ENCODE measurements at regions not wholly inside any gene's neighbourhood (a gene's known extent, or its start where the extent isn't known, plus 50 kb on each side); places are given as distances from the start of the nearest gene placed in this dataset.

DNA sequence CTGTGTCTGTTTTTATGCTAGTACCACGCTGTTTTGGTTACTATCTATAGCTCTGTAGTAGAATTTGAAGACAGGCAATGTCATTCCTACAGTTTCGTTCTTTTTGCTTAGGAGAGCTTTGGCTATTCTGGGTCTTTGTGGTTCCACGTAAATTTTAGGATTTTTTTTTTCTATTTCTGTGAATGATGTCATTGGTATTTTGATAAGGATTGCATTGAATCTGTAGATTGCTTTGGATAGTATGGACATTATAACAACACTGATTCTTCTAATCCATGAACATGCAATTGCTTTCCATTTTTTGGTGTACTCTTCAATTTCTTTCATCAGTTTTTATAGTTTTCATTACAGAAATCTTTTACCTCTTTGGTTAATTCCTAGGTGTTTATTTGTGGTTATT is 345.2 kb downstream of the TMEM121 start:
- no peaks in the 10 kb centered on the region for H3K9me3 ChIP-seq (ENCODE audit: control insufficient read depth in 4 of 4, low read length in 3 of 4)
- no peak overlapping the region for H3K9ac ChIP-seq (ENCODE audit: low read depth in 1 of 2, low read length in 2 of 2)
- H3K27ac ChIP-seq (ENCODE audit: low read depth in 1 of 2, low read length in 2 of 2) = no peak overlapping the region
- no peak for DNase-seq (ENCODE audit: low spot score)
- H3K4me1 ChIP-seq (ENCODE audit: control insufficient read depth in 4 of 4, insufficient read depth in 4 of 4, low read length in 3 of 4) = no peaks in the 10 kb centered on the region
- H3K27me3 ChIP-seq (ENCODE audit: control insufficient read depth in 4 of 4, insufficient read depth in 4 of 4, low read length in 3 of 4) = peaks cover 0 to 1% (median 0%) of the 10 kb centered on the region in 4 donors
- TF ChIP-seq SP1 (IDR thresholded peaks at IDR 0.05) = no peak
- TF ChIP-seq RAD21 (IDR thresholded peaks at IDR 0.05) = no peak
- no peak for TF ChIP-seq HNF4A (conservative IDR thresholded peaks at IDR 0.05)
- no peak for TF ChIP-seq HNF4G (IDR thresholded peaks at IDR 0.05)
- TF ChIP-seq GABPA (IDR thresholded peaks at IDR 0.05 in 1 of 2, conservative IDR thresholded peaks at IDR 0.05 in 1 of 2) = no peak
- no peak for TF ChIP-seq YY1 (IDR thresholded peaks at IDR 0.05)
- TF ChIP-seq NR2F2 (IDR thresholded peaks at IDR 0.05) = no peak
- TF ChIP-seq FOXA1 (IDR thresholded peaks at IDR 0.05) = no peak
- TF ChIP-seq, protein P1, sequence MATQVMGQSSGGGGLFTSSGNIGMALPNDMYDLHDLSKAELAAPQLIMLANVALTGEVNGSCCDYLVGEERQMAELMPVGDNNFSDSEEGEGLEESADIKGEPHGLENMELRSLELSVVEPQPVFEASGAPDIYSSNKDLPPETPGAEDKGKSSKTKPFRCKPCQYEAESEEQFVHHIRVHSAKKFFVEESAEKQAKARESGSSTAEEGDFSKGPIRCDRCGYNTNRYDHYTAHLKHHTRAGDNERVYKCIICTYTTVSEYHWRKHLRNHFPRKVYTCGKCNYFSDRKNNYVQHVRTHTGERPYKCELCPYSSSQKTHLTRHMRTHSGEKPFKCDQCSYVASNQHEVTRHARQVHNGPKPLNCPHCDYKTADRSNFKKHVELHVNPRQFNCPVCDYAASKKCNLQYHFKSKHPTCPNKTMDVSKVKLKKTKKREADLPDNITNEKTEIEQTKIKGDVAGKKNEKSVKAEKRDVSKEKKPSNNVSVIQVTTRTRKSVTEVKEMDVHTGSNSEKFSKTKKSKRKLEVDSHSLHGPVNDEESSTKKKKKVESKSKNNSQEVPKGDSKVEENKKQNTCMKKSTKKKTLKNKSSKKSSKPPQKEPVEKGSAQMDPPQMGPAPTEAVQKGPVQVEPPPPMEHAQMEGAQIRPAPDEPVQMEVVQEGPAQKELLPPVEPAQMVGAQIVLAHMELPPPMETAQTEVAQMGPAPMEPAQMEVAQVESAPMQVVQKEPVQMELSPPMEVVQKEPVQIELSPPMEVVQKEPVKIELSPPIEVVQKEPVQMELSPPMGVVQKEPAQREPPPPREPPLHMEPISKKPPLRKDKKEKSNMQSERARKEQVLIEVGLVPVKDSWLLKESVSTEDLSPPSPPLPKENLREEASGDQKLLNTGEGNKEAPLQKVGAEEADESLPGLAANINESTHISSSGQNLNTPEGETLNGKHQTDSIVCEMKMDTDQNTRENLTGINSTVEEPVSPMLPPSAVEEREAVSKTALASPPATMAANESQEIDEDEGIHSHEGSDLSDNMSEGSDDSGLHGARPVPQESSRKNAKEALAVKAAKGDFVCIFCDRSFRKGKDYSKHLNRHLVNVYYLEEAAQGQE (IDR thresholded peaks at IDR 0.05) = no peak
- TF ChIP-seq, protein P2, sequence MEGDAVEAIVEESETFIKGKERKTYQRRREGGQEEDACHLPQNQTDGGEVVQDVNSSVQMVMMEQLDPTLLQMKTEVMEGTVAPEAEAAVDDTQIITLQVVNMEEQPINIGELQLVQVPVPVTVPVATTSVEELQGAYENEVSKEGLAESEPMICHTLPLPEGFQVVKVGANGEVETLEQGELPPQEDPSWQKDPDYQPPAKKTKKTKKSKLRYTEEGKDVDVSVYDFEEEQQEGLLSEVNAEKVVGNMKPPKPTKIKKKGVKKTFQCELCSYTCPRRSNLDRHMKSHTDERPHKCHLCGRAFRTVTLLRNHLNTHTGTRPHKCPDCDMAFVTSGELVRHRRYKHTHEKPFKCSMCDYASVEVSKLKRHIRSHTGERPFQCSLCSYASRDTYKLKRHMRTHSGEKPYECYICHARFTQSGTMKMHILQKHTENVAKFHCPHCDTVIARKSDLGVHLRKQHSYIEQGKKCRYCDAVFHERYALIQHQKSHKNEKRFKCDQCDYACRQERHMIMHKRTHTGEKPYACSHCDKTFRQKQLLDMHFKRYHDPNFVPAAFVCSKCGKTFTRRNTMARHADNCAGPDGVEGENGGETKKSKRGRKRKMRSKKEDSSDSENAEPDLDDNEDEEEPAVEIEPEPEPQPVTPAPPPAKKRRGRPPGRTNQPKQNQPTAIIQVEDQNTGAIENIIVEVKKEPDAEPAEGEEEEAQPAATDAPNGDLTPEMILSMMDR (IDR thresholded peaks at IDR 0.05; ENCODE audit: low read depth, low read length, missing input control) = no peak
- TF ChIP-seq, protein P3, sequence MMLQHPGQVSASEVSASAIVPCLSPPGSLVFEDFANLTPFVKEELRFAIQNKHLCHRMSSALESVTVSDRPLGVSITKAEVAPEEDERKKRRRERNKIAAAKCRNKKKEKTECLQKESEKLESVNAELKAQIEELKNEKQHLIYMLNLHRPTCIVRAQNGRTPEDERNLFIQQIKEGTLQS (IDR thresholded peaks at IDR 0.05) = no peak
- no peak for TF ChIP-seq TAF1 (conservative IDR thresholded peaks at IDR 0.05)
- H3K4me3 ChIP-seq (ENCODE audit: low read depth in 1 of 3, low read length in 3 of 3) = no peak overlapping the region
- WGBS = 47% methylated on average over 3 of the region's 3 CpGs
- no peaks in the 10 kb centered on the region for H3K36me3 ChIP-seq (ENCODE audit: control insufficient read depth in 4 of 4, insufficient read depth in 3 of 4, low read depth in 1 of 4, low read length in 3 of 4)

DNA sequence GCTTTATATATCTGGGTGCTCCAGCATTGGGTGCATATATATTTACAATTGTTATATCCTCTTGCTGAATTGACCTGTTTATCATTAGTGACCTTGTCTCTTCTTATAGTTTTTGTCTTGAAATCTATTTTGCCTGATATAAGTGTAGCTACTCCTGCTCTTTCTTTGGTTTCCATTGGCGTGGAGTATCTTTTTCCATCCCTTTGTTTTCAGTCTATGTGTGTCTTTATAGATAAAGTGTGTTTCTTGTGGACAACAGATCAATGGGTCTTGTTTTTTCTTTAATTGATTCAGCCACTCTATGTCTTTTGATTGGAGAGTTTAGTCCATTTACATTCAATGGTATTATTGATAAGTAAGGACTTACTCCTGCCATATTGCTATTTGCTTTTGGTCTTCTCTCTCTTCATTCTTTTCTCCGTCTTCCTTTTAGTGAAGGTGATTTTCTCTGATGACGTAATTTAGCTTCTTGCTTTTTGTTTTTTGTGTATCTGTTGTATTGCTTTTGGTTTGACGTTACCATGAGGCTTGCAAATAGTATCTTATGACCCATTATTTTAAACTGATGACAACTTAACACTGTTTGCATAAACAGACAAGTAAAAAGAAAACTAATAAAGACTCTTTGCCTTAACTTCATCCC is 347.6 kb downstream of the TMEM121 start:
- Histone ChIP-seq H3K27ac (ENCODE audit: low read depth in 1 of 2, low read length in 2 of 2) (no peak overlapping the region), H3K36me3 (ENCODE audit: control insufficient read depth in 4 of 4, insufficient read depth in 3 of 4, low read depth in 1 of 4, low read length in 3 of 4) (no peaks in the 10 kb centered on the region), H3K9ac (ENCODE audit: low read depth in 1 of 2, low read length in 2 of 2) (no peak overlapping the region), H3K27me3 (ENCODE audit: control insufficient read depth in 4 of 4, insufficient read depth in 4 of 4, low read length in 3 of 4) (peaks cover 0 to 3% (median 0%) of the 10 kb centered on the region in 4 donors), H3K4me3 (ENCODE audit: low read depth in 1 of 3, low read length in 3 of 3) (no peak overlapping the region), H3K9me3 (ENCODE audit: control insufficient read depth in 4 of 4, low read length in 3 of 4) (no peaks in the 10 kb centered on the region), H3K4me1 (ENCODE audit: control insufficient read depth in 4 of 4, insufficient read depth in 4 of 4, low read length in 3 of 4) (no peaks in the 10 kb centered on the region)
- DNase-seq (ENCODE audit: low spot score) = no peak
- TF ChIP-seq NR2F2 (IDR thresholded peaks at IDR 0.05) (no peak), JUND (IDR thresholded peaks at IDR 0.05) (no peak), EGR1 (IDR thresholded peaks at IDR 0.05; ENCODE audit: low read depth in 2 of 2) (no peak)
- WGBS = 54% methylated on average over 4 of the region's 4 CpGs
